ENCODE measurements at regions not wholly inside any gene's neighbourhood (a gene's known extent, or its start where the extent isn't known, plus 50 kb on each side); places are given as distances from the start of the nearest gene placed in this dataset.

DNA sequence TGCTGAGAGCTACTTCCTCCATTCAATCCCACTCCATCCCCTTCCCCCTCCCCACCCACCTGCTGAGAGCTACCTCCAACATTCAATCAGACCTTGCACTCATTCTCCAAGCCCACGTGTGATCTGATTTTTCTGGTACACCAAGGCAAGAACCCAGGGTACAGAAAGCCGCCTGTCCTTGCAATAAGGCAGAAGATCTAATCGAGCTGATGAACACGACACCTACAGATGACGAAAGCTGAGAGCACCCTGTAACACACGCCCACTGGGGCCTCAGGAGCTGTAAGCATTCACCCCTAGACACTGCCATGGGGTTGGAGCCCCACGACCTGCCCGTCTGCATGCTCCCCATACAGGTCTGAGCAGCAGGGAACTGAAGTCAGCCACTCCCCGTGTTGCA lies 58.3 kb downstream of the TRIML1 start:
- no peak for TF ChIP-seq CTCF (IDR thresholded peaks at IDR 0.05; ENCODE audit: insufficient read depth, low read length, missing control alignments)
- DNase-seq (ENCODE audit: low read depth, low spot score), result no peak
- ChIA-PET CTCF (no interaction called here), POLR2A (no interaction called here)
- H3K4me3 ChIP-seq (ENCODE audit: low read depth, low read length), result no peak overlapping the region

DNA sequence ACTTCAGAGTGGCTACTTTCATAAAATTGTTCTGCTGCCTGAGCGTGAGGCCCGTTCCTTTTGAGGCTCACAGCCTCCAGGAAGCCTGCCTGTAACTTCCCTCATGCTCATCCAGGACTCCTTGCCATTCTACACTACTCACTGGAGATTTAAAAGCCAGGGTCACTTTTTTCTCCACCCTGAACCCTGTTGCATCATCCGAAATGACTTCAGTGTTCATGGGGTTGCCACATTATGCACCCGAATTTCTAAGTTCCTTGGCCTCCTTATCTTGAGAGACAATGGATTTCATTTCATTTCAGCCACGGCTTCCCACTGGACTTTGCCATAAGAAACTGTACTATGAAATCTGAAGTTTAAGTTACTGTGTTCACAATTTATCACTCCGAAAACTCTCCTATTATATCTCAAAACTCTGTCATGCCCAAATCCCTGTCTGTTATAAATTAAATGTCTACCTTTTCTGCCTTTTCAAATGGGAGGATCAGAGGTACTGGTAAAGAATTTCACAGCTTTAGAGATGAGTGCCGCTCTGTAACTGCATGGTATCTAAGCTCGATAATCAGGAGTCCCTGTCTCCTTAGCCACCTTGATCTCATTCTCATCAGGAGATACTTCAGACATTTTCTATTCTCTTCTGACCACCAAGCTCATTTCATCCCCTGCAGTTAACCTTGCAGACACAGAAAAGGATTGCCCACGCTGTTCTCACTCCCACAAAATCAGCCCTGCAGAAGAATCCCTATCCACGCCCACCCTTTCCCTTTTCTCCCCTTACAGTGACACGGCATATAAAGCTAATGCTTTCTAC lies 59.9 kb downstream of the TRIML1 start:
- ChIA-PET POLR2A (interaction anchor here (0.7 kb wide), 1 partner anchor 487 kb away, joined by 3 read pairs; no protein-coding TSS in a partner anchor), CTCF (no interaction called here)
- TF ChIP-seq CTCF (IDR thresholded peaks at IDR 0.05; ENCODE audit: insufficient read depth, low read length, missing control alignments), result no peak
- H3K4me3 ChIP-seq (ENCODE audit: low read depth, low read length), result no peak overlapping the region
- DNase-seq (ENCODE audit: low read depth, low spot score), result no peak

- TF ChIP-seq CTCF (IDR thresholded peaks at IDR 0.05; ENCODE audit: insufficient read depth, low read length, missing control alignments), result no peak
- H3K4me3 ChIP-seq (ENCODE audit: low read depth, low read length), result no peak overlapping the region
- CTCF ChIA-PET, result interaction anchor here (1.7 kb wide), 1 partner anchor 11 kb away, joined by 3 read pairs; no protein-coding TSS in a partner anchor
- no peak for DNase-seq (ENCODE audit: low read depth, low spot score)
- POLR2A ChIA-PET, result no interaction called here
Measured at GRCh38 chr4:188201851-188202250, 62.6 kb downstream of the TRIML1 start.

DNA sequence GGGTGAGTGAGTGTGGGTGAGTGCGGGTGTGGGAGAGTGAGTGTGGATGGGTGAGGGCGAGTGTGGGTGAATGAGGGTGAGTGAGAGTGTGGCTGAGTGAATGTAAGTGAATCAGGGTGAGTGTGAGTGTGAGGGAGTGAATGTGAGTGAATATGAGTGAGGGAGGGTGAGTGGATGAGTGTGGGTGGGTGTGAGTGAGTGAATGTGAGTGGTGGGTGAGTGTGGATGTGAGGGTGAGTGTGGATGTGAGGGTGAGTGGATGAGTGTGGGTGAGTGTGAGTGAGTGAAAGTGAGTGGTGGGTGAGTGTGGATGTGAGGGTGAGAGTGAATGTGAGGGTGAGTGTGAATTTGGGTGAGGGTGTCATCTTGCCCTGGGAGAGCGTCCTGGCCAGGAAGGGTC lies 67.5 kb downstream of the TRIML1 start:
- ChIA-PET CTCF (no interaction called here), POLR2A (no interaction called here)
- no peak for TF ChIP-seq CTCF (IDR thresholded peaks at IDR 0.05; ENCODE audit: insufficient read depth, low read length, missing control alignments)
- no peak overlapping the region for H3K4me3 ChIP-seq (ENCODE audit: low read depth, low read length)
- DNase-seq (ENCODE audit: low read depth, low spot score), result no peak

DNA sequence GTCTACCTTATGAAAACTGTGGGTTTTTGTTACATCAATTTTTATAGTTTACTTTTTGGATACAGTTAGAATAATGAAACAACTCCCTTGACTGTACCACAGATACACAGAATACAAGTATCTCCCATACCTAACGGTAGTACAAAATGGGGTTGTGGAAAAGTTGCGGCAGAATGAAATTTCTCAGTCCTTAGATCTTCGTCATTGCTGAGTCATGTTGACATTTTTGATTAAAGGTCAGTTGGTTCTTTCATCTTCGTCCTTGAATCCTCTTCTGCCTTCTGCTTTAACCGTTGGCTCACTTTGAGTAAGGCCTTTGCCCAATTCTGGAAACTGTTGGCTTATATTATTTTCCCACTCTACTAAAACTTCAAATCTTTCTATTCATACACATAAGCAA lies 75.6 kb downstream of the TRIML1 start:
- no peak overlapping the region for H3K4me3 ChIP-seq (ENCODE audit: low read depth, low read length)
- no peak for TF ChIP-seq CTCF (IDR thresholded peaks at IDR 0.05; ENCODE audit: insufficient read depth, low read length, missing control alignments)
- CTCF ChIA-PET, result no interaction called here
- no peak for DNase-seq (ENCODE audit: low read depth, low spot score)
- POLR2A ChIA-PET, result no interaction called here

- CTCF ChIA-PET, result no interaction called here
- POLR2A ChIA-PET, result no interaction called here
- no peak for TF ChIP-seq CTCF (IDR thresholded peaks at IDR 0.05; ENCODE audit: insufficient read depth, low read length, missing control alignments)
- no peak for DNase-seq (ENCODE audit: low read depth, low spot score)
- H3K4me3 ChIP-seq (ENCODE audit: low read depth, low read length), result no peak overlapping the region
Measured at GRCh38 chr4:188218392-188218791, 79.2 kb downstream of the TRIML1 start.
